Smooth muscle cell of the brain vasculature (primary cell): ENCODE measurements at regions not wholly inside any gene's neighbourhood (a gene's known extent, or its start where the extent isn't known, plus 50 kb on each side); places are given as distances from the start of the nearest gene placed in this dataset.
"Not testable (repeated sequence)": the region's sequence is repeated elsewhere in the genome, so short reads cannot be mapped to it uniquely, and the experiment has no call there.

ENCODE experiments used
- DNase-seq: peaks from one replicate; pipeline ENCODE4 v3.0.0-alpha.2; 2012; ENCODE audit warnings: low read depth, low spot score

- DNase-seq: no peak
Observed at GRCh38 chr3:124315215-124316033, 323.5 kb upstream of the ROPN1 start.

- DNase-seq: no peak
Observed at GRCh38 chr3:124316034-124316287, 324.0 kb upstream of the ROPN1 start.

- DNase-seq: no peak
Observed at GRCh38 chr3:124318014-124318413, 326.1 kb upstream of the ROPN1 start.

- no peak for DNase-seq
Observed at GRCh38 chr3:124318656-124319055, 326.7 kb upstream of the ROPN1 start.

GRCh38 chr3:124320976-124321375 lies 329.1 kb upstream of the ROPN1 start:
- no peak for DNase-seq

- no peak for DNase-seq
Observed at GRCh38 chr3:124322309-124322880, 330.5 kb upstream of the ROPN1 start.

GRCh38 chr3:124322966-124323365 lies 331.0 kb upstream of the ROPN1 start:
- no peak for DNase-seq

- no peak for DNase-seq
Observed at GRCh38 chr3:124325248-124325647, 333.3 kb upstream of the ROPN1 start.

GRCh38 chr3:124329723-124330122 lies 337.8 kb upstream of the ROPN1 start:
- DNase-seq: no peak

- DNase-seq: no peak
Observed at GRCh38 chr3:124333931-124334640, 342.2 kb upstream of the ROPN1 start.

- DNase-seq: no peak
Observed at GRCh38 chr3:124336067-124336656, 344.2 kb upstream of the ROPN1 start.

GRCh38 chr3:124345845-124346244 lies 353.9 kb upstream of the ROPN1 start:
- DNase-seq: no peak

GRCh38 chr3:124346487-124346886 lies 354.6 kb upstream of the ROPN1 start:
- DNase-seq: no peak

GRCh38 chr3:124347418-124347817 lies 355.5 kb upstream of the ROPN1 start:
- no peak for DNase-seq

- DNase-seq: not testable (repeated sequence)
Observed at GRCh38 chr3:124348555-124348954, 356.6 kb upstream of the ROPN1 start.

GRCh38 chr3:124351430-124352148 lies 359.7 kb upstream of the ROPN1 start:
- DNase-seq: peak; percentile 41

- DNase-seq: no peak
Observed at GRCh38 chr3:124352149-124352539, 360.2 kb upstream of the ROPN1 start.

- DNase-seq: no peak
Observed at GRCh38 chr3:124353691-124354090, 361.8 kb upstream of the ROPN1 start.

- no peak for DNase-seq
Observed at GRCh38 chr3:124354150-124354549, 362.2 kb upstream of the ROPN1 start.

- no peak for DNase-seq
Observed at GRCh38 chr3:124358156-124358555, 366.2 kb upstream of the ROPN1 start.

- DNase-seq: no peak
Observed at GRCh38 chr3:124360155-124360554, 368.2 kb upstream of the ROPN1 start.

GRCh38 chr3:124360563-124360962 lies 368.6 kb upstream of the ROPN1 start:
- DNase-seq: no peak
